Central memory CD8-positive, alpha-beta T cell (primary cell): ENCODE measurements at regions not wholly inside any gene's neighbourhood (a gene's known extent, or its start where the extent isn't known, plus 50 kb on each side); places are given as distances from the start of the nearest gene placed in this dataset.
"Not testable (repeated sequence)": the region's sequence is repeated elsewhere in the genome, so short reads cannot be mapped to it uniquely, and the experiment has no call there.

Experiments used
- ATAC-seq: fragments of 150-1000 bp; cut with Tn5 transposase; replicated peaks from 2 replicates; pipeline ENCODE4 v1.10.0; 2022; ENCODE audit warnings: mild to moderate bottlenecking, moderate FRiP score, moderate number of reproducible peaks; ENCODE audit not compliant: poor library complexity, severe bottlenecking; ENCODE audit errors: extremely low read depth
- DNase-seq, 2 donors: peaks; one replicate each; pipeline ENCODE4 v3.0.0; 2021; ENCODE audit warnings: low spot score in 2 of 2
- H3K27ac Mint-ChIP-seq: one replicate; pipeline ENCODE4 v1.8.0; 2022; ENCODE audit warnings: low read depth, mild to moderate bottlenecking, moderate library complexity, mixed read lengths
- H3K27me3 Mint-ChIP-seq: one replicate; pipeline ENCODE4 v1.8.0; 2022; ENCODE audit warnings: mixed read lengths
- H3K36me3 Mint-ChIP-seq: one replicate; pipeline ENCODE4 v1.8.0; 2022; ENCODE audit warnings: mild to moderate bottlenecking, moderate library complexity, mixed read lengths; ENCODE audit not compliant: insufficient read depth
- H3K4me1 Mint-ChIP-seq: one replicate; pipeline ENCODE4 v1.8.0; 2022; ENCODE audit warnings: mixed read lengths
- H3K4me3 Mint-ChIP-seq: one replicate; pipeline ENCODE4 v1.8.0; 2022; ENCODE audit warnings: mild to moderate bottlenecking, moderate library complexity, mixed read lengths
- H3K9me3 Mint-ChIP-seq: one replicate; pipeline ENCODE4 v1.8.0; 2022; ENCODE audit warnings: mixed read lengths

GRCh38 chr4:123605797-123606196 is 209.2 kb downstream of the SPRY1 start:
- H3K27me3 Mint-ChIP-seq, ATAC-seq, DNase-seq, H3K36me3 Mint-ChIP-seq, H3K27ac Mint-ChIP-seq, H3K9me3 Mint-ChIP-seq, H3K4me1 Mint-ChIP-seq, H3K4me3 Mint-ChIP-seq: not testable (repeated sequence)

DNA sequence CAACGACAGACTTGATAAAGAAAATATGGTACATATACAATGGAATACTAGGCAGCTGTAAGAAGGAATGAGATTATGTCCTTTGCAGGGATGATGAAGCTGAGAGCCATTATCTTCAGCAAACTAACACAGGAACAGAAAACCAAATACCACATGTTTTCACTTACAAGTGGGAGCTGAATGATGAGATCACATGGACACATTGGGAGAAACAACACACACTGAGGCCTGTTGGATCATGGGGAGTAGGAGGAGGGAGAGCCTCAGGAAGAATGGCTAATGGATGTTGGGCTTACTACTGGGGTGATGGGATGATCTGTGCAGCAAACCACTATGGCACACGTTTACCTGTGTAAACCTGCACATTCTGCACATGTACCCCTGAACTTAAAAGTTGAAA is 209.7 kb downstream of the SPRY1 start:
- no peak for DNase-seq
- H3K4me3 Mint-ChIP-seq: no peak overlapping the region
- H3K9me3 Mint-ChIP-seq: no peaks in the 10 kb centered on the region
- no peak overlapping the region for H3K27ac Mint-ChIP-seq
- no peak for ATAC-seq
- H3K4me1 Mint-ChIP-seq: no peaks in the 10 kb centered on the region
- no peaks in the 10 kb centered on the region for H3K27me3 Mint-ChIP-seq
- no peaks in the 10 kb centered on the region for H3K36me3 Mint-ChIP-seq

GRCh38 chr4:123606946-123607542 is 210.4 kb downstream of the SPRY1 start:
- ATAC-seq (no peak), DNase-seq (no peak)
- no peaks in the 10 kb centered on the region for H3K27me3 Mint-ChIP-seq
- H3K27ac Mint-ChIP-seq: no peak overlapping the region
- H3K9me3 Mint-ChIP-seq: no peaks in the 10 kb centered on the region
- no peak overlapping the region for H3K4me3 Mint-ChIP-seq
- H3K4me1 Mint-ChIP-seq: no peaks in the 10 kb centered on the region
- H3K36me3 Mint-ChIP-seq: no peaks in the 10 kb centered on the region

GRCh38 chr4:123609829-123610228 is 213.2 kb downstream of the SPRY1 start:
- Mint-ChIP-seq H3K36me3 (no peaks in the 10 kb centered on the region), H3K4me3 (no peak overlapping the region), H3K9me3 (no peaks in the 10 kb centered on the region), H3K27ac (no peak overlapping the region), H3K4me1 (no peaks in the 10 kb centered on the region), H3K27me3 (no peaks in the 10 kb centered on the region)
- ATAC-seq (no peak), DNase-seq (no peak)

- no peak overlapping the region for H3K4me3 Mint-ChIP-seq
- DNase-seq: no peak
- no peak overlapping the region for H3K27ac Mint-ChIP-seq
- peaks cover 7% of the 10 kb centered on the region for H3K4me1 Mint-ChIP-seq
- H3K27me3 Mint-ChIP-seq: no peaks in the 10 kb centered on the region
- no peak for ATAC-seq
- H3K36me3 Mint-ChIP-seq: no peaks in the 10 kb centered on the region
- H3K9me3 Mint-ChIP-seq: no peaks in the 10 kb centered on the region
Observed at GRCh38 chr4:123613586-123614344, 217.2 kb downstream of the SPRY1 start.

DNA sequence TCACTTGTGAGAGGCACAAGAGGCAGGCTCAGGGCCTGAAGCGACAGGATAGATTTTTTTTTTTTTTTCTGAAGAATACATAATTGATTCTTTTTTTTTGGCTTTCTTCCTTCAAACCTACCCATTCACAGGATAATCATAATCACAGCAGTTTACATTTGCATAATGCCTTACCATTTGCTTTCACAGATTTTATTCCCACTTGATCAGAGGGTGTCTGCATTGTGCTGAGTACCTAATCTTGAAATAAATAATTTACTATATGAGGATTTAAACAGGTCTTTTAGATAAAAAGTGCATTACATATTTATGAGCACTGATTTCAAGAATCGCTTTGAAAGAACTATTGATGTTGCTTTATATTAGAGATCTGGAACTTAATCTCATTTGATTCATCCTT is 219.3 kb downstream of the SPRY1 start:
- no peaks in the 10 kb centered on the region for H3K9me3 Mint-ChIP-seq
- H3K4me1 Mint-ChIP-seq: peaks cover 7% of the 10 kb centered on the region
- H3K36me3 Mint-ChIP-seq: no peaks in the 10 kb centered on the region
- no peaks in the 10 kb centered on the region for H3K27me3 Mint-ChIP-seq
- no peak overlapping the region for H3K4me3 Mint-ChIP-seq
- no peak for ATAC-seq
- DNase-seq: no peak
- H3K27ac Mint-ChIP-seq: no peak overlapping the region

DNA sequence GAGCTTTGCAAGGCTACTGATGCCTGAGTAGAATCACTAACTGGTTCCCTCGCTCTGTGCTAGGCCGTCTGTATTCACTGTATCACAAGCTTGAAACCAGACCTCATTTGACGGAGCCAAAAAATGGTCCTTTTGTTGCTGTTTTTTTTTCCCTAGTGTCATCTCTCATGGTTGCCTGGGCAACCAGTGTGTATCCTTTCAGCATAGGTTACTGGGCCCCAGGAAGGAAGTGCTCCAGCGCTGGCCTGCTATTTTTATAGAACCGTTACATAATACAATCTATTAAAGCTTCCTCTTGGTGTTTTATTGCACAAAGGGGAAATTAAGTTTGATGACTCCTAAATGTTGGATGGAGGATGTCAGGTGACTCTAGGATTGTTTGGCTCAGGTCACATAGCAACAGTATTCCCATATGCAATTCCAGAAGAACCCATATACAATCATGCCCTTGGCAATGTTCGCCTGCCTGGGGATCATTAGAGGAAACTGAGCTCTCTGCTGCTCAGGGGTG is 220.4 kb downstream of the SPRY1 start:
- Mint-ChIP-seq H3K36me3 (no peaks in the 10 kb centered on the region), H3K9me3 (no peaks in the 10 kb centered on the region), H3K27me3 (no peaks in the 10 kb centered on the region), H3K27ac (peak overlapping the region; percentile 47), H3K4me1 (peaks cover 7% of the 10 kb centered on the region), H3K4me3 (no peak overlapping the region)
- ATAC-seq (peak; percentile 85), DNase-seq (peak in 1 of 2 donors; percentile 23)

DNA sequence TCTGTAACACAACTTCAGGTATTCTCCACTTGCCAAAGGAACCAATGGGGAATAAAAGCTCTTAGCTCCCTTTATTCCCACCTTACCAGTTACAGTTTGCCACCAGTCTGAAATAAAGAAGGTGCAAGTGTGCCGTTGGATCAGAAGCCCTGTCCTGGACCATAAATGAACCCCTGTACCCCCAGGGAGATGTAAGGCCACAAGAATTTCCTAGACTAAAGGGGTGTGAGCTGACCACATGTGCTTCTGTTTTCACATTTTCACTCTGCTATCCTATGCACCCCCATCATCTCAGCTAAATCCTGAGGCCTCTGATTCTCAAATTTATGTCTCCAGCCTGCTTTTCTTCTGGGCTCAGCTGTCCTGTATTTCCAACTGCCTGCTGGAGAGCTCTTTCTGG is 221.2 kb downstream of the SPRY1 start:
- H3K4me3 Mint-ChIP-seq: no peak overlapping the region
- peaks cover 7% of the 10 kb centered on the region for H3K4me1 Mint-ChIP-seq
- no peak for ATAC-seq
- H3K9me3 Mint-ChIP-seq: no peaks in the 10 kb centered on the region
- H3K36me3 Mint-ChIP-seq: no peaks in the 10 kb centered on the region
- H3K27ac Mint-ChIP-seq: peak overlapping the region; percentile 16
- H3K27me3 Mint-ChIP-seq: no peaks in the 10 kb centered on the region
- no peak for DNase-seq

DNA sequence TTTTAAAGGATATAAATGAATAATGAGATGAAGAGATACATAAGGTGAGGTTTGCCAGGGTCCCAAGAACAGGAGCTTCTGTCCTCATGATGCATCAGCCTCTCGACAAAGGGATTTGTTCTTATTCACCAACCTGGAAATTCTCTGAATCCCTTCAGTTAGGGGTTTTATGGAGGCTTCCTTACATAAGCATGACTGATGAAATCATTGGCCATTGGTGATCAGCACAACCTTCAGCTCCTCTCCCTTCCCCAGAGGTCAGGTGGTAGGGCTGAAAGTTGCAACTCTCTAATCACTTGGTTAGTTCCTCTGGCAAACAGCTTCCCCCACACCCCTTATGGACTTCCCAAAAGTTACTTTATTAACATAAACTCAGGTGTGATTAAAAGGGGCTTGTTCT is 222.0 kb downstream of the SPRY1 start:
- H3K9me3 Mint-ChIP-seq: no peaks in the 10 kb centered on the region
- H3K4me1 Mint-ChIP-seq: peaks cover 7% of the 10 kb centered on the region
- ATAC-seq (no peak), DNase-seq (no peak)
- no peak overlapping the region for H3K4me3 Mint-ChIP-seq
- no peaks in the 10 kb centered on the region for H3K36me3 Mint-ChIP-seq
- H3K27me3 Mint-ChIP-seq: no peaks in the 10 kb centered on the region
- no peak overlapping the region for H3K27ac Mint-ChIP-seq

- DNase-seq (no peak), ATAC-seq (no peak)
- no peaks in the 10 kb centered on the region for H3K9me3 Mint-ChIP-seq
- H3K36me3 Mint-ChIP-seq: no peaks in the 10 kb centered on the region
- no peak overlapping the region for H3K4me3 Mint-ChIP-seq
- H3K4me1 Mint-ChIP-seq: peaks cover 7% of the 10 kb centered on the region
- no peak overlapping the region for H3K27ac Mint-ChIP-seq
- no peaks in the 10 kb centered on the region for H3K27me3 Mint-ChIP-seq
Observed at GRCh38 chr4:123619326-123619725, 222.7 kb downstream of the SPRY1 start.

GRCh38 chr4:123619895-123620294 is 223.3 kb downstream of the SPRY1 start:
- DNase-seq (no peak), ATAC-seq (no peak)
- Mint-ChIP-seq H3K36me3 (no peaks in the 10 kb centered on the region), H3K27ac (no peak overlapping the region), H3K4me3 (no peak overlapping the region), H3K27me3 (no peaks in the 10 kb centered on the region), H3K9me3 (no peaks in the 10 kb centered on the region), H3K4me1 (peaks cover 7% of the 10 kb centered on the region)

GRCh38 chr4:123621072-123621705 is 224.6 kb downstream of the SPRY1 start:
- Mint-ChIP-seq H3K27ac (no peak overlapping the region), H3K4me1 (peaks cover 7% of the 10 kb centered on the region), H3K9me3 (no peaks in the 10 kb centered on the region), H3K27me3 (no peaks in the 10 kb centered on the region), H3K4me3 (no peak overlapping the region), H3K36me3 (no peaks in the 10 kb centered on the region)
- DNase-seq: no peak
- no peak for ATAC-seq

- Mint-ChIP-seq H3K27ac (no peak overlapping the region), H3K9me3 (no peaks in the 10 kb centered on the region), H3K4me3 (no peak overlapping the region), H3K4me1 (no peaks in the 10 kb centered on the region), H3K36me3 (no peaks in the 10 kb centered on the region), H3K27me3 (no peaks in the 10 kb centered on the region)
- DNase-seq (no peak), ATAC-seq (no peak)
Observed at GRCh38 chr4:123622572-123622971, 226.0 kb downstream of the SPRY1 start.
